HEK293 (cell line): ENCODE measurements at regions not wholly inside any gene's neighbourhood (a gene's known extent, or its start where the extent isn't known, plus 50 kb on each side); places are given as distances from the start of the nearest gene placed in this dataset.

Experiments used
- CTCF ChIA-PET: fragments of 350-600 bp; formaldehyde crosslinking; extraction: SDS; loops from one replicate; lab custom pipeline; 2021; ENCODE audit warnings: antibody characterized with exemption; lab: Yijun Ruan, JAX
- POLR2A ChIA-PET: fragments of 300-600 bp; formaldehyde crosslinking; extraction: SDS; loops from one replicate; lab custom pipeline; 2020; ENCODE audit warnings: antibody characterized with exemption, inconsistent platforms; lab: Yijun Ruan, JAX
- H3K27ac ChIP-seq: fragments of 200-500 bp; sonication (Bioruptor generic); 2 replicates; pipeline ENCODE4 v1.5.1; 2014; ENCODE audit warnings: low read depth, low read length, control low read depth, inconsistent platforms; ENCODE audit errors: extremely low read depth
- H3K36me3 ChIP-seq, 2 experiments: fragments of 200-500 bp in 1 of 2; sonication (Bioruptor generic) in 1 of 2; 1 replicate in 1 of 2; 2 replicates in 1 of 2; pipeline ENCODE4 v1.5.1; 2014 to 2017; ENCODE audit warnings: inconsistent platforms in 2 of 2, low read length in 2 of 2; ENCODE audit not compliant: control insufficient read depth in 2 of 2, insufficient read depth in 1 of 2
- H3K4me1 ChIP-seq: fragments of 200-500 bp; sonication (Bioruptor generic); 2 replicates; pipeline ENCODE4 v1.5.1; 2014; ENCODE audit warnings: mild to moderate bottlenecking, low read length, inconsistent platforms; ENCODE audit not compliant: control insufficient read depth, insufficient read depth
- H3K4me3 ChIP-seq: 2 replicates; pipeline ENCODE4 v1.5.1; 2011; ENCODE audit warnings: low read depth, mild to moderate bottlenecking, control low read depth, low read length, moderate library complexity
- H3K9me3 ChIP-seq: fragments of 200-500 bp; sonication (Bioruptor generic); 2 replicates; pipeline ENCODE4 v1.5.1; 2014; ENCODE audit warnings: low read depth, low read length, inconsistent platforms; ENCODE audit not compliant: control insufficient read depth, insufficient read depth
- BCL11B ChIP-seq: fragments of 450-650 bp; formaldehyde crosslinking; IDR thresholded peaks from 2 replicates; pipeline ENCODE4 v1.5.1; 2016; ENCODE audit warnings: low read depth, missing biosample characterization, missing genetic modification characterization
- GLI4 ChIP-seq: fragments of 450-650 bp; formaldehyde crosslinking; IDR thresholded peaks from 2 replicates; pipeline ENCODE4 v1.5.1; 2016; ENCODE audit warnings: missing biosample characterization, missing genetic modification characterization
- HOXD13 ChIP-seq: sonication (generic); formaldehyde crosslinking; IDR thresholded peaks from 2 replicates; pipeline ENCODE4 v1.8.0; 2022; ENCODE audit warnings: missing genetic modification reagents, borderline replicate concordance
- INSM2 ChIP-seq: fragments of 450-650 bp; formaldehyde crosslinking; IDR thresholded peaks from 2 replicates; pipeline ENCODE4 v1.5.1; 2016; ENCODE audit warnings: missing biosample characterization, missing genetic modification characterization
- PATZ1 ChIP-seq: fragments of 450-650 bp; formaldehyde crosslinking; IDR thresholded peaks from 2 replicates; pipeline ENCODE4 v1.5.1; 2016; ENCODE audit warnings: missing biosample characterization, missing genetic modification characterization
- TRIM28 ChIP-seq: IDR thresholded peaks from 2 replicates; pipeline ENCODE4 v1.6.1; 2011; ENCODE audit warnings: low read length, control low read depth, borderline replicate concordance
- ZBTB10 ChIP-seq: fragments of 450-650 bp; formaldehyde crosslinking; IDR thresholded peaks from 2 replicates; pipeline ENCODE4 v1.5.1; 2016; ENCODE audit warnings: missing biosample characterization, missing genetic modification characterization
- ZBTB6 ChIP-seq: fragments of 450-650 bp; formaldehyde crosslinking; IDR thresholded peaks from 2 replicates; pipeline ENCODE4 v1.5.1; 2017; ENCODE audit warnings: missing biosample characterization, missing genetic modification characterization
- ZNF112 ChIP-seq: fragments of 450-650 bp; formaldehyde crosslinking; IDR thresholded peaks from 2 replicates; pipeline ENCODE4 v1.5.0; 2017; ENCODE audit warnings: missing biosample characterization, missing genetic modification characterization
- ZNF174 ChIP-seq: fragments of 450-650 bp; formaldehyde crosslinking; IDR thresholded peaks from 2 replicates; pipeline ENCODE4 v1.5.0; 2017; ENCODE audit warnings: missing biosample characterization, mild to moderate bottlenecking, missing genetic modification characterization
- ZNF19 ChIP-seq: fragments of 450-650 bp; formaldehyde crosslinking; IDR thresholded peaks from 2 replicates; pipeline ENCODE4; 2016; ENCODE audit warnings: missing biosample characterization, missing genetic modification characterization, low read depth
- ZNF221 ChIP-seq: fragments of 450-650 bp; formaldehyde crosslinking; IDR thresholded peaks from 2 replicates; pipeline ENCODE4 v1.5.1; 2017; ENCODE audit warnings: missing biosample characterization, missing genetic modification characterization, borderline replicate concordance
- ZNF48 ChIP-seq: fragments of 450-650 bp; formaldehyde crosslinking; IDR thresholded peaks from 2 replicates; pipeline ENCODE4 v1.5.1; 2016; ENCODE audit warnings: missing biosample characterization, missing genetic modification characterization
- ZNF501 ChIP-seq: fragments of 450-650 bp; formaldehyde crosslinking; IDR thresholded peaks from 2 replicates; pipeline ENCODE4 v1.5.1; 2016; ENCODE audit warnings: missing biosample characterization, missing genetic modification characterization
- ZNF610 ChIP-seq: fragments of 450-650 bp; formaldehyde crosslinking; IDR thresholded peaks from 2 replicates; pipeline ENCODE4 v1.5.1; 2016; ENCODE audit warnings: missing biosample characterization, missing genetic modification characterization, borderline replicate concordance
- ZNF76 ChIP-seq: fragments of 450-650 bp; formaldehyde crosslinking; IDR thresholded peaks from 2 replicates; pipeline ENCODE4; 2016; ENCODE audit warnings: low read depth, missing biosample characterization, missing genetic modification characterization, borderline replicate concordance
- ZSCAN5A ChIP-seq: fragments of 450-650 bp; formaldehyde crosslinking; IDR thresholded peaks from 2 replicates; pipeline ENCODE4 v1.5.1; 2016; ENCODE audit warnings: missing biosample characterization, missing genetic modification characterization

- POLR2A ChIA-PET = no interaction called here
- Histone ChIP-seq H3K4me3 (no peak overlapping the region), H3K9me3 (no peaks in the 10 kb centered on the region; the same call in 1 of the 2 replicates), H3K4me1 (no peaks in the 10 kb centered on the region), H3K36me3 (no peaks in the 10 kb centered on the region), H3K27ac (no peak overlapping the region)
- TF ChIP-seq ZNF610 (tag by site-specific recombination) = no peak
- TF ChIP-seq HOXD13 (CRISPR knock-in tag) = no peak
- no peak for TF ChIP-seq GLI4 (tag by site-specific recombination)
- TF ChIP-seq ZSCAN5A (tag by site-specific recombination) = no peak
- TF ChIP-seq ZNF221 (tag by site-specific recombination) = no peak
- no peak for TF ChIP-seq ZNF76 (tag by site-specific recombination)
- TF ChIP-seq ZNF174 = no peak
- no peak for TF ChIP-seq BCL11B (tag by site-specific recombination)
- no peak for TF ChIP-seq ZNF19 (tag by site-specific recombination)
- CTCF ChIA-PET = no interaction called here
Measured at GRCh38 chr17:70608957-70609356, 439.6 kb downstream of the KCNJ2 start.

- ChIA-PET POLR2A (no interaction called here), CTCF (interaction anchor here (0.7 kb wide), 1 partner anchor 483 kb away, joined by 3 read pairs; no protein-coding TSS in a partner anchor)
- Histone ChIP-seq H3K4me1 (no peaks in the 10 kb centered on the region), H3K36me3 (no peaks in the 10 kb centered on the region), H3K4me3 (no peak overlapping the region), H3K27ac (no peak overlapping the region), H3K9me3 (no peaks in the 10 kb centered on the region; the same call in 1 of the 2 replicates)
- TF ChIP-seq ZNF112 (tag by site-specific recombination) = no peak
- no peak for TF ChIP-seq ZBTB10 (tag by site-specific recombination)
- no peak for TF ChIP-seq PATZ1 (tag by site-specific recombination)
- no peak for TF ChIP-seq INSM2 (tag by site-specific recombination)
- no peak for TF ChIP-seq TRIM28
- TF ChIP-seq ZBTB6 (tag by site-specific recombination) = no peak
- TF ChIP-seq ZNF48 (tag by site-specific recombination) = no peak
- TF ChIP-seq ZNF501 (tag by site-specific recombination) = no peak
Measured at GRCh38 chr17:70609566-70609965, 440.2 kb downstream of the KCNJ2 start.
